HG02840 (cell line): ENCODE measurements at regions not wholly inside any gene's neighbourhood (a gene's known extent, or its start where the extent isn't known, plus 50 kb on each side); places are given as distances from the start of the nearest gene placed in this dataset.

Source experiments
- ATAC-seq: cut with Tn5 transposase; IDR thresholded peaks from one replicate; pipeline ENCODE4 v1.9.1; 2021; ENCODE audit warnings: mild to moderate bottlenecking, moderate library complexity, moderate number of reproducible peaks; ENCODE audit not compliant: unreplicated experiment, low FRiP score

DNA sequence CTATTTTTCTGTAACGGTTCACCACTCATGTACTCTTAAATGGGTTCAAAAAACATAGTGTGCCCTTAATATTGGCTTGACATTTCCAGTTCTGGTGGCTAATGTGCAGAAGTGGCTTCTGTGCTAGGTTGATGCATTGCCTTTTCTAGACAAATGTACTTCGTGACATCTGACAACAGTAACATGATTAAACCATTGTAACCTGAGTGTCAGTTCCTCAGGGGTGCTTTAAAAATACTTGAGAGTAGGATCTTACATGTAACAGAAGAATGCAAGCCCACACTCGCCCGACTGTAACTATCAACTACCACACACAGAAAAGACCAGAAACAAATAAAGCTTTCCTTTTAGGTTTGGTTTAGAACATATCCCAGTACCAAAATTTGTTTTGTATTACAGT, 393.4 kb upstream of the NFE2L3 start:
- ATAC-seq = no peak

GRCh38 chr7:25759286-25759685, 392.7 kb upstream of the NFE2L3 start:
- no peak for ATAC-seq

DNA sequence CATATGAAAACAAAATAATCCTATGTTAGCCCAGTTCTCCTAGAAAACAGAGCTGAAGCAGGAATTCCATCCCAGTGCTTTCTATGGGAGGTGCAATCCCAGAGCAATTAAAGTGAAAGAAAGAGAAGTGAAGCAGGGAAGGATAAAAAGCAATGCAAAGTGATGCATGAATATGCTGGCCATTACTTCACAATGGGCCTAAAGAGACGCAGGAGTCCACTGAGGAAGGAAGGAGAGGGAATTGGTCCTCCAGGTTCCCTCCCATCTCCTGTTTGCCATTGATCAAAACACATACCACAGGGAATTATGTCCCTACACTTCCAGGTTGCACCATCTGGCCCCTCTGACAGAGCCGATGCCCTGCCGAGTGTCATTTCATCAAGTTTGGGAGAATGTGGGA, 392.2 kb upstream of the NFE2L3 start:
- ATAC-seq = no peak

GRCh38 chr7:25762511-25763462, 389.2 kb upstream of the NFE2L3 start:
- no peak for ATAC-seq

DNA sequence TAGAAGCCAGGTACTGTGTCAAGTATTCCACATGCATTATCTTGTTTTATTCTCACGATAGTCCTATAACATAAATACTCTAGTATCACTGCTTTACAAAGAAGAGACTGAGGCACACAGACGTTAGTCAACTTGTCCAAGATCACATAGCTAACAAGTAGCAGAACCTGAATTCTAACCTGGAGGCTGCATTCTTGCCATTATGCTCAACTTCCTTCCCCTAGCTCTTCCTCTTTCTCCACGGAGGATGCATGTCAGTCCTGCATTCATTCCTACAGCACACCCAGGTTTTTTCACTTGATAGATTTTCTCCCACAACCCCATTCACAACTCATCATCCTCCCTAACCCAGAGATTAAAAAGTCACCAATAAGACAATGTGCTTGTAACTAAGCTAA, 388.5 kb upstream of the NFE2L3 start:
- no peak for ATAC-seq

GRCh38 chr7:25765110-25765655, 386.8 kb upstream of the NFE2L3 start:
- ATAC-seq = no peak

- no peak for ATAC-seq
Observed at GRCh38 chr7:25770235-25770634, 381.8 kb upstream of the NFE2L3 start.

- ATAC-seq = no peak
Observed at GRCh38 chr7:25770670-25771069, 381.3 kb upstream of the NFE2L3 start.

GRCh38 chr7:25771491-25771890, 380.5 kb upstream of the NFE2L3 start:
- no peak for ATAC-seq

DNA sequence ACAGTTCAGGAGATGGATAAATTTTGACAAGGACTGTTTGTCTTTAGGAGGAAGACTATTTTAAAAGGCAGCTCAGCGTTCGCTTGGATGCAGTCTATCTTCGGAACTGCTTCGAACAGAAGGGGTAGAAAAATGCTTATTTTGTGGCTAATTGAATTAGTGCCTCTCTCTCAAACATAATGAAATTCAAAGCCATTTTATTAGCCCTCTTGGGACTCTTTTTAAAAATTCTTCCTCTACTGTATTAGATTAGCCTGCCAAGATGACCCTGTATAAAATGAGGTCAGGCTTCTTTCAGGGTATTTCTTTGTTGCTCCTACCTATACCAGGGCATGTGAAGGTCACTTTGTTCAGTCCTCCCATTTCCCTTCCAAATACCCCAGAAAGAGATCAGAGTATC, 379.2 kb upstream of the NFE2L3 start:
- ATAC-seq = no peak

GRCh38 chr7:25774675-25775074, 377.3 kb upstream of the NFE2L3 start:
- no peak for ATAC-seq

DNA sequence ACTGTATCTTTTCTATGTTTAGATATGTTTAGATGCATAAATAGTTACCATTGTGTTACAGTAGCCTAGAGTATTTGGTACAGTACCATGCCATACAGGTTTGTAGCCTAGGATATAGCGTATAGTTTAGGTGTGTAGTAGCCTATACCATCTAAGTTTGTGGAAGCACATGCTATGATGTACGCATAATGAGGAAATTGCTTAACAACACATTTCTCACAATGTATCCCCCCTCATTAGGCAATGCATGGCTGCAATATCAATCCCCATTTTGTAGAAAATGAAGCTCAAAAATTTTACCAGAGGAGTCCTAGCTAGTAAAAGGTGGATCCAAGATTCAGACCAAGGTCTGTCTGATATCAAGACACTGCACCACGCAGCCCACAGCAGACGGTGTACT, 376.4 kb upstream of the NFE2L3 start:
- ATAC-seq = no peak

DNA sequence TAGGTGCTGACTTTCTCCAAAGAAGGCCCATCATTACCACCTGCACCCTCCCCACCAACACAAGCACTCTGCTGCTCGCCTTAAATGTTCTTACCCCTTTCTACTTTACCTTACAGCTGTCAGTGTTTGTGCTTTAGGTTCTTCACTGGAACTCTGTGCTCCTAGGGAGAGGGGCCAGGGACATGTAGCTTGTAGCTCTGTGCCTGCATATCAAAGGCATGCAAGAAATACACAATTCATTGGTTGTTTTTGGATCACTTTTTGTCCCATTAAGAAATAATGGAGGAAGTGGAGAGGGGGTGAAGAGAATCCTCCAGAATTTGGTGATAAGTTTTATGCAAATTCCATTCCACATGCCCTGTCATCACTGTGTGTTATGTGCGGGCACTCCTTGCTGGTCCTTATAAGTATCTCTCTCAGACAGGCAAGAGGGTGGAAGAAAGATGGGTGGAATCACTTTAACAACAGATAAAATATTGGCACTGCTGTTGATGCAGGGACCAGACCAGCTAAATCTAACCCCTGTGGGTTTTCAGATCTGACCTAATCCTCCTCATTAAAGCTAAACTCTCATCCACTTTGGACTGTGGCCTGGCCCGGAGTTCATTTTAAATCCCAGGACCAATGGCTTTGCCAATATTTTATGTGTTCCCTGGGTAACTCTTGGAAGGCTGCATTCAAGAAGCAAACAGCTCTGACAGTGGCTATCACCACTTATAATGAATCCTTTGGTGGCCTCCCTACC, 375.8 kb upstream of the NFE2L3 start:
- ATAC-seq = no peak

- ATAC-seq = no peak
Observed at GRCh38 chr7:25776744-25777123, 375.3 kb upstream of the NFE2L3 start.

GRCh38 chr7:25777969-25778708, 373.9 kb upstream of the NFE2L3 start:
- no peak for ATAC-seq

DNA sequence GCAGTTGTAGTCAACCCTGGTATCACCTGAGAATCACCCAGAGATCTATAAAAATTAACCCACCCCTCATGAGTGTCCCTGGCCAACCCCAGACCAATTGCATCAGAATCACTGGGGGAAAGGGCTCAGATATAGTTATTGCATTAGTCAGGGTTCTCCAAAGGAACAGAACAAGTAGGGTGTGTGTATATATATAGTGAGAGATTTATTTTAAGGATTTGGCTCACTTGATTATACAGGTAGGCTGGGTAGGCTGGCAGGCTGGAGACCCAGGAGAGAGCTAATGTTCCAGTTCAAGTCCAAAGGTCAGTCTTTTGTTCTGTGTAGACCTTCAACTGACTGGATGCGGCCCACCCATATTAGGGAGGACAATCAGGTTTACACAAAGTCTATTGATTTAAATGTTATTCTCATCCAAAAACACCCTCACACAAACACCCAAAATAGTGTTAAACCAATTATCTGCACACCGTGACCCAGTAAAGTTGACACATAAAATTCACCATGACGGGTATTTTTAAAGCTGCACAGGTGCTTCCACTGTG, 372.9 kb upstream of the NFE2L3 start:
- no peak for ATAC-seq

- no peak for ATAC-seq
Observed at GRCh38 chr7:25780904-25781303, 371.1 kb upstream of the NFE2L3 start.

DNA sequence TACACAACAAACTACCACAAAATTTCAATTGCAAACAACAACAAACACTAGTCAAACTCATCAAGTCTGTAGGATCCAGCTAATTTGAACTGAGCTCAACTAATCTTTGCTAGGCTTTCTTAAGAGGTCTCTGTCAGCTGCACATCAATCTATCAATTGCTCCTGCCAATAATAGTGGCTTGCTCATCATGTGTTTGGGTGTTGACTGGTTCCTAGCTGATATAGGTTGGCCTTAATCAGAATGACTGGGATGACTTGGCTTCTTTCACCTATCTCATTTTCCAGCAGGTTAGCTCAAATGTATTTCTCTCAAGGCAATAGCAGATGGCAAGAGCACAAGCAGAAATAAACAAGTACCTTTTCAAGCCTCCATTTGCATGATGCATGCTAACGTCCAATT, 370.3 kb upstream of the NFE2L3 start:
- ATAC-seq = no peak

DNA sequence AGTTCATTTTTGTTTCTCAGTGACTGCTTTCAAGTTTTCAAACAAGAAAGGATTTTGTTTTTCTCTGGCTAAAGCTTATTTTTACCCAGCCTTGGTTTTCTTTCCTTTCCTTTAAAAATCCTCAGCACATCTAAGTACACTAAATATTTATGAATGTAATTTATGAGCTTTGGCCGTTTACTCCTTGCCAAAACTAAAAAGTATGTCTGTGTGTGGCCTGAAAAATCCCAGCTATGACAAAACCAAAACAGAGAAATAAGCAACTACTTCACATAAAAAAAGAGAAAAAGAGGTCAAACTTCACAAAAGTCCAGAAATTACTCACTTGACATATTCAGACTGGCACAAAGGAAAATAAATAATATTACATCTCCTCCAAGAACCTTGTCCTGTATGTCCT, 365.1 kb upstream of the NFE2L3 start:
- ATAC-seq = no peak

- no peak for ATAC-seq
Observed at GRCh38 chr7:25787336-25787735, 364.7 kb upstream of the NFE2L3 start.
